IPS-15b (cell line): ENCODE measurements at regions not wholly inside any gene's neighbourhood (a gene's known extent, or its start where the extent isn't known, plus 50 kb on each side); places are given as distances from the start of the nearest gene placed in this dataset.

Experiments
- H3K27me3 ChIP-seq: one replicate; pipeline ENCODE4 v1.6.1; 2013; ENCODE audit warnings: low read length; ENCODE audit not compliant: control insufficient read depth, insufficient read depth
- H3K36me3 ChIP-seq: one replicate; pipeline ENCODE4 v1.6.1; 2013; ENCODE audit warnings: low read length; ENCODE audit not compliant: control insufficient read depth, insufficient read depth
- H3K4me1 ChIP-seq: one replicate; pipeline ENCODE4 v1.6.1; 2013; ENCODE audit warnings: mild to moderate bottlenecking, low read length; ENCODE audit not compliant: control insufficient read depth, insufficient read depth
- H3K4me3 ChIP-seq: one replicate; pipeline ENCODE4 v1.5.1; 2013; ENCODE audit warnings: low read depth, low read length
- H3K9ac ChIP-seq: one replicate; pipeline ENCODE4 v1.6.1; 2013; ENCODE audit warnings: low read depth, mild to moderate bottlenecking, low read length
- H3K9me3 ChIP-seq: one replicate; pipeline ENCODE4 v1.6.1; 2013; ENCODE audit warnings: mild to moderate bottlenecking, low read length; ENCODE audit not compliant: control insufficient read depth, insufficient read depth

GRCh38 chr18:28519997-28520396, 343.1 kb upstream of the CDH2 start:
- H3K36me3 ChIP-seq = no peaks in the 10 kb centered on the region
- no peaks in the 10 kb centered on the region for H3K9me3 ChIP-seq
- H3K27me3 ChIP-seq = no peaks in the 10 kb centered on the region
- peaks cover 8% of the 10 kb centered on the region for H3K4me1 ChIP-seq
- H3K9ac ChIP-seq = no peak overlapping the region
- no peak overlapping the region for H3K4me3 ChIP-seq

- no peaks in the 10 kb centered on the region for H3K27me3 ChIP-seq
- H3K9ac ChIP-seq = no peak overlapping the region
- no peaks in the 10 kb centered on the region for H3K4me1 ChIP-seq
- H3K9me3 ChIP-seq = no peaks in the 10 kb centered on the region
- H3K36me3 ChIP-seq = no peaks in the 10 kb centered on the region
- H3K4me3 ChIP-seq = no peak overlapping the region
Measured at GRCh38 chr18:28514699-28515098, 337.8 kb upstream of the CDH2 start.

GRCh38 chr18:28512357-28512756, 335.4 kb upstream of the CDH2 start:
- Histone ChIP-seq H3K36me3 (no peaks in the 10 kb centered on the region), H3K4me1 (no peaks in the 10 kb centered on the region), H3K27me3 (no peaks in the 10 kb centered on the region), H3K9ac (no peak overlapping the region), H3K9me3 (no peaks in the 10 kb centered on the region), H3K4me3 (no peak overlapping the region)

GRCh38 chr18:28511413-28511821, 334.5 kb upstream of the CDH2 start:
- H3K9me3 ChIP-seq = no peaks in the 10 kb centered on the region
- no peak overlapping the region for H3K9ac ChIP-seq
- H3K4me3 ChIP-seq = no peak overlapping the region

GRCh38 chr18:28510210-28510609, 333.3 kb upstream of the CDH2 start:
- no peak overlapping the region for H3K9ac ChIP-seq
- H3K27me3 ChIP-seq = no peaks in the 10 kb centered on the region
- H3K36me3 ChIP-seq = no peaks in the 10 kb centered on the region
- H3K4me3 ChIP-seq = no peak overlapping the region
- H3K9me3 ChIP-seq = no peaks in the 10 kb centered on the region
- no peaks in the 10 kb centered on the region for H3K4me1 ChIP-seq

More at GRCh38 chr18:28511413-28511821, 334.5 kb upstream of the CDH2 start:
- Histone ChIP-seq H3K27me3 (no peaks in the 10 kb centered on the region), H3K36me3 (no peaks in the 10 kb centered on the region), H3K4me1 (no peaks in the 10 kb centered on the region)

- H3K9ac ChIP-seq = no peak overlapping the region
- no peaks in the 10 kb centered on the region for H3K36me3 ChIP-seq
- H3K9me3 ChIP-seq = no peaks in the 10 kb centered on the region
- H3K27me3 ChIP-seq = no peaks in the 10 kb centered on the region
- H3K4me1 ChIP-seq = peaks cover 4% of the 10 kb centered on the region
- no peak overlapping the region for H3K4me3 ChIP-seq
Measured at GRCh38 chr18:28504066-28504465, 327.1 kb upstream of the CDH2 start.

- no peaks in the 10 kb centered on the region for H3K36me3 ChIP-seq
- H3K9me3 ChIP-seq = no peaks in the 10 kb centered on the region
- H3K4me3 ChIP-seq = no peak overlapping the region
- no peaks in the 10 kb centered on the region for H3K27me3 ChIP-seq
- H3K4me1 ChIP-seq = no peaks in the 10 kb centered on the region
- no peak overlapping the region for H3K9ac ChIP-seq
Measured at GRCh38 chr18:28494151-28494550, 317.2 kb upstream of the CDH2 start.

- H3K9me3 ChIP-seq = no peaks in the 10 kb centered on the region
- H3K36me3 ChIP-seq = no peaks in the 10 kb centered on the region
Measured at GRCh38 chr18:28485918-28486317, 309.0 kb upstream of the CDH2 start.

GRCh38 chr18:28485210-28485801, 308.4 kb upstream of the CDH2 start:
- no peaks in the 10 kb centered on the region for H3K36me3 ChIP-seq
- H3K9ac ChIP-seq = no peak overlapping the region
- H3K4me1 ChIP-seq = no peaks in the 10 kb centered on the region
- H3K9me3 ChIP-seq = no peaks in the 10 kb centered on the region
- no peaks in the 10 kb centered on the region for H3K27me3 ChIP-seq
- H3K4me3 ChIP-seq = no peak overlapping the region

More at GRCh38 chr18:28485918-28486317, 309.0 kb upstream of the CDH2 start:
- Histone ChIP-seq H3K27me3 (no peaks in the 10 kb centered on the region), H3K9ac (no peak overlapping the region), H3K4me3 (no peak overlapping the region), H3K4me1 (no peaks in the 10 kb centered on the region)

- Histone ChIP-seq H3K9ac (no peak overlapping the region), H3K36me3 (no peaks in the 10 kb centered on the region), H3K27me3 (no peaks in the 10 kb centered on the region), H3K4me1 (no peaks in the 10 kb centered on the region), H3K9me3 (no peaks in the 10 kb centered on the region), H3K4me3 (no peak overlapping the region)
Measured at GRCh38 chr18:28478531-28478930, 301.6 kb upstream of the CDH2 start.

GRCh38 chr18:28476302-28476701, 299.4 kb upstream of the CDH2 start:
- Histone ChIP-seq H3K9ac (no peak overlapping the region), H3K9me3 (no peaks in the 10 kb centered on the region), H3K4me1 (no peaks in the 10 kb centered on the region), H3K36me3 (no peaks in the 10 kb centered on the region), H3K27me3 (no peaks in the 10 kb centered on the region), H3K4me3 (no peak overlapping the region)

GRCh38 chr18:28469946-28470345, 293.0 kb upstream of the CDH2 start:
- H3K36me3 ChIP-seq = no peaks in the 10 kb centered on the region
- no peaks in the 10 kb centered on the region for H3K4me1 ChIP-seq
- H3K4me3 ChIP-seq = no peak overlapping the region
- no peaks in the 10 kb centered on the region for H3K27me3 ChIP-seq
- no peak overlapping the region for H3K9ac ChIP-seq
- no peaks in the 10 kb centered on the region for H3K9me3 ChIP-seq
